SHP77 (cell line): ENCODE measurements at regions not wholly inside any gene's neighbourhood (a gene's known extent, or its start where the extent isn't known, plus 50 kb on each side); places are given as distances from the start of the nearest gene placed in this dataset.
"Not testable (repeated sequence)": the region's sequence is repeated elsewhere in the genome, so short reads cannot be mapped to it uniquely, and the experiment has no call there.

Experiments used
- DNase-seq, 2 experiments: peaks; one replicate each; lab custom pipeline; 2025; lab: John Stamatoyannopoulos, UW

DNA sequence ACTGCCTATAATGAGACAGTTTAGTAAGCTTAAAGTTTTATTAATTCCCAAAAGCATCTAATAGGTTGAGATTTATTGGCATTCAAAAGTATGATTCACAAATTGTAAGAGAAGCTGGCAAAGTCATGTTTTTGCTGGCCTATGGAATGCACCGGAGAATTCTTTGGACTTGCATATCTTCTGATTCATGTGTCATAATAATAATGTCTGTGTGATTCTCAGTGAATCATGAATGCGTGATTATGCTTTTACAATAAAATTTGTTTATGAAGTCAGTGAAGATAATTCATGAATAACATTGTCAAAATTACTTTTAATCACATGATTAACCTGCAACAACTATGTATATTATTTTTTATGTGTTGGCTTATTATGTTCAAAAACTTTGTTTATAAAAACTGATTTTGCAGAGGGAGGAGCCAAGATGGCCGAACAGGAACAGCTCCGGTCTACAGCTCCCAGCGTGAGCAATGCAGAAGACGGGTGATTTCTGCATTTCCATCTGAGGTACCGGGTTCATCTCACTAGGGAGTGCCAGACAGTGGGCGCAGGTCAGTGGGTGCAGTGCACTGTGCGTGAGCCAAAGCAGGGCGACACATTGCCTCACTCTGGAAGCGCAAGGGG, 389.2 kb downstream of the SRGAP2C start:
- DNase-seq: not testable (repeated sequence)

DNA sequence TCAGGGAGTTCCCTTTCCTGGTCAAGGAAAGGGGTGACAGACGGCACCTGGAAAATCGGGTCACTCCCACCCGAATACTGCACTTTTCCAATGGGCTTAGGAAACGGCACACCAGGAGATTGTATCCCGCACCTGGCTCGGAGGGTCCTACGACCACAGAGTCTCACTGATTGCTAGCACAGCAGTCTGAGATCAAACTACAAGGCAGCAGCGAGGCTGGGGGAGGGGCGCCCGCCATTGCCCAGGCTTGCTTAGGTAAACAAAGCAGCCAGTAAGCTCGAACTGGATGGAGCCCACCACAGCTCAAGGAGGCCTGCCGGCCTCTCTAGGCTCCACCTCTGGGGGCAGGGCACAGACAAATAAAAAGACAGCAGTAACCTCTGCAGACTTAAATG, 389.7 kb downstream of the SRGAP2C start:
- DNase-seq: not testable (repeated sequence)

DNA sequence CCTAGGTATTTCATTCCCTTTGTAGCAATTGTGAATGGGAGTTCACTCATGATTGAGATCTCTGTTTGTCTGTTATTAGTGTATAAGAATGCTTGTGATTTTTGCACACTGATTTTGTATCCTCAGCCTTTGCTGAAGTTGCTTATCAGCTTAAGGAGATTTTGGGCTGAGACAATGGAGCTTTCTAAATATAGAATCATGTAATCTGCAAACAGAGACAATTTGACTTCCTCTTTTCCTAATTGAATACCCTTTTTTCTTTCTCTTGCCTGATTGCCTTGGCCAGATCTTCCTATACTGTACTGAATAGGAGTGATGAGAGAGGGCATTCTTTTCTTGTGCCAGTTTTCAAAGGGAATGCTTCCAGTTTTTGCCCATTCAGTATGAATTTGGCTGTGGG, 398.1 kb downstream of the SRGAP2C start:
- DNase-seq: not testable (repeated sequence)

DNA sequence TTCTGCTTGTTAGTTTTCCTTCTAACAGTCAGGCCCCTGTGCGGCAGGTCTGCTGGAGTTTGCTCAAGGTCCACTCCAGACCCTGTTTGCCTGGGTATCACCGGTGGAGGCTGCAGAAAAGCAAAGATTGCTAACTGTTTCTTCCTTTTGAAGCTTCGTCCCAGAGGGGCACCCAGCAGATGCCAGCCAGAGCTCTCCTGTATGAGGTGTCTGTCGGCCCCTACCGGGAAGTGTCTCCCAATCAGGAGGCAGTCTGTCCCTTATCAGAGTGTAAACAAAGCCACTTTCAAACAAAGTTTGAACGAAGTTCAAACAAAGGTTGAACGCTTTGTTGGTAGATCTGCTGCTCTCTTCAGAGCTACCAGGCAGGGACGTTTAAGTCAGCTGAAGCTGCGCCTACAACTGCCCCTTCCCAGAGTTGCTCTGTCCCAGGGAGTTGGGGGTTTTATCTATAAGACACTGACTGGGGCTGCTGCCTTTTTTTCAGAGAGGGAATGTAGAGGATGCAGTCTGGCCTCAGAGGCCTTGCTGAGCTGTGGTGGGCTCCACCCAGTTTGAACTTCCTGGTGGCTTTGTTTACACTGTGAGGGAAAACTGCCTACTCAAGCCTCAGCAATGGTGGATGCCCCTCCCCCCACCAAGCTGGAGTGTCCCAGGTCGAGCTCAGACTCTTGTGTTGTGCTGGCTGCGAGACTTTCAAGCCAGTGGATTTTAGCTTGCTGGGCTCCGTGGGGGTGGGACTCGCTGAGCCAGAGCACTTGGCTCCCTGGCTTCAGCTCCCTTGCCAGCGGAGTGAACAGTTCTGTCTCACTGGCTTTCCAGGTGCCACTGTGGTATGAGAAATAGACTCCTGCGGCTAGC, 401.8 kb downstream of the SRGAP2C start:
- no peak for DNase-seq

- DNase-seq: no peak
Observed at GRCh38 chr1:121587230-121587569, 402.4 kb downstream of the SRGAP2C start.

GRCh38 chr1:121587777-121588176, 403.0 kb downstream of the SRGAP2C start:
- no peak for DNase-seq

DNA sequence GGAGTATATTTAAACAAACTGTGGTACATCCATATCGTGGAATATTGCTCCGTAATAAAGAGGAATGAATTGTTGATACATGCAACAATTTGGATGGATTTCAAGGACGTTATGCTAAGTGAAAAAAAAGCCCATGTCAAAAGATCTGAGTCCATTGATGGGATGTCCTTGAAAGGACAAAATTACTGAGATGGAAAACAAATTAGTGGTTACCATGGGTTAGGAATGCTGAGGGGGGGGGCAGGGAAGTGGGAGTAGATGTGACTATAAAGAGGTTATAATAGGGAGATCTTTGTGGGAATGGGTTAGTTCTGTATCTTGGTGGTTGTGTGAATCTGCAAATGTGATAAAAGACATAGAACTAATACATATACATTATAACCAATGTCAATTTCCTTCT, 409.3 kb downstream of the SRGAP2C start:
- DNase-seq: no peak

GRCh38 chr1:121595089-121595488, 410.3 kb downstream of the SRGAP2C start:
- DNase-seq: no peak

GRCh38 chr1:121604843-121605444, 420.2 kb downstream of the SRGAP2C start:
- not testable (repeated sequence) for DNase-seq

DNA sequence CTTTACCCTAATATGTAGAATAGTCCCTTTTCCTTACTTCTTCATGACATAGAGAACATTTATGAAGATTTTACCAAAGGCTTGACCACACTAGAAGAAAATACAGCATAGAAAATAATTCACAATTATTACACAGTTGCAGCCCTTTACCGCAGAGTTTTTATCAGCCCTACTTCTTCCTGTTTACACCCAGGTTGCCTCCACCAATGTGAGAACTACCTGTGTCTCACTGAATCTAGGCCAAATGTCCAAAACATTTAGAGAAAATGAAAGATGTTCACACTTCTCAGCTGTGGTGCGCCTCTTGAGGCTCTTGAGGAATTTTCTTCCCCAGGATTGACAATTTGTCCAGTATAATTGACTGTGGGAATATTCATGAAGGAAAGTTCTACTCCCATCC, 422.7 kb downstream of the SRGAP2C start:
- not testable (repeated sequence) for DNase-seq
